OCI-LY1 (cell line): ENCODE measurements at regions not wholly inside any gene's neighbourhood (a gene's known extent, or its start where the extent isn't known, plus 50 kb on each side); places are given as distances from the start of the nearest gene placed in this dataset.

ENCODE experiments used
- EZH2 ChIP-seq: fragments of 200-600 bp; sonication (generic), shearing (Covaris generic); IDR thresholded peaks from 2 replicates; pipeline ENCODE4 v1.8.0; 2017; ENCODE audit warnings: borderline replicate concordance, mixed run types, mild to moderate bottlenecking, antibody characterized with exemption, low read length, moderate library complexity, mixed read lengths
- TF ChIP-seq, protein P1 (sequence below): fragments of 200-600 bp; sonication (generic), shearing (Covaris generic); IDR thresholded peaks from 2 replicates; pipeline ENCODE4 v1.5.1; 2017; ENCODE audit warnings: mild to moderate bottlenecking, antibody characterized with exemption, low read length, moderate library complexity, mixed read lengths

DNA sequence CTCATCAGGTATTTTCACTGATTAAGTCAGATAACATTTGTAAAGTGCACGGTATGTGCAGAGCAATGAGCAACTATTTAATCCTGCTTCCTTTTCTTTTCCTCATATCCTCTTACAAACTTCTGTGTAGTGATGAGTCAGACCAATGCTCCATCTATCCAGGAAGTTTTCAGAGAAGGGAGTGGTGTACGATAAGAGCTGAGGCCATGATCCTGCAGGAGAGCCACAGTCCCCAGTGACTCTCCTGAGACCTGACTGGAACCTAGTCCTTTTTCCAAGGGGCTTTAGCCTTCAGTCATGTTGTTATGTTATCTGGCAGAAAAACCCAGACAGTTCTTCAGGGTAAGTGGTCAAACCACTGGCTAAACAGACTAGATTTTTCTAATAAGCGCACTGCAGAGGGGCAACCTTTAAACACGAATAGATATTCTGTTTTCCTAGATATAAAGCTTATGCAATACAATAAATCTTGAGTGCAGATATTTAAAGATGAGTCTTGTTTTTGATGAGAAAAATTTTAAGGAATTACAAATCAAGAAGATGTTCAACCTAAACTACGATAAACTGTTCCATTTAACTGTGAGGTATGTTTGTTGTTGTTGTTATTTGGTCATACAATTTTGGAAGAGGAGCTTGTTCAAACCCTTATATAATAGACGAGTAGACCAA lies 110.5 kb upstream of the RAP2B start:
- TF ChIP-seq, protein P1, sequence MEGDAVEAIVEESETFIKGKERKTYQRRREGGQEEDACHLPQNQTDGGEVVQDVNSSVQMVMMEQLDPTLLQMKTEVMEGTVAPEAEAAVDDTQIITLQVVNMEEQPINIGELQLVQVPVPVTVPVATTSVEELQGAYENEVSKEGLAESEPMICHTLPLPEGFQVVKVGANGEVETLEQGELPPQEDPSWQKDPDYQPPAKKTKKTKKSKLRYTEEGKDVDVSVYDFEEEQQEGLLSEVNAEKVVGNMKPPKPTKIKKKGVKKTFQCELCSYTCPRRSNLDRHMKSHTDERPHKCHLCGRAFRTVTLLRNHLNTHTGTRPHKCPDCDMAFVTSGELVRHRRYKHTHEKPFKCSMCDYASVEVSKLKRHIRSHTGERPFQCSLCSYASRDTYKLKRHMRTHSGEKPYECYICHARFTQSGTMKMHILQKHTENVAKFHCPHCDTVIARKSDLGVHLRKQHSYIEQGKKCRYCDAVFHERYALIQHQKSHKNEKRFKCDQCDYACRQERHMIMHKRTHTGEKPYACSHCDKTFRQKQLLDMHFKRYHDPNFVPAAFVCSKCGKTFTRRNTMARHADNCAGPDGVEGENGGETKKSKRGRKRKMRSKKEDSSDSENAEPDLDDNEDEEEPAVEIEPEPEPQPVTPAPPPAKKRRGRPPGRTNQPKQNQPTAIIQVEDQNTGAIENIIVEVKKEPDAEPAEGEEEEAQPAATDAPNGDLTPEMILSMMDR = no peak
- TF ChIP-seq EZH2 = no peak
